ENCODE measurements at regions not wholly inside any gene's neighbourhood (a gene's known extent, or its start where the extent isn't known, plus 50 kb on each side); places are given as distances from the start of the nearest gene placed in this dataset.

- H3K36me3 ChIP-seq = no peaks in the 10 kb centered on the region
- DNase-seq = no peak
- no peak overlapping the region for H3K4me3 ChIP-seq
- H3K9me3 ChIP-seq = no peaks in the 10 kb centered on the region
- H3K27ac ChIP-seq = no peak overlapping the region
- H3K27me3 ChIP-seq = no peaks in the 10 kb centered on the region
- H3K4me1 ChIP-seq = no peaks in the 10 kb centered on the region
- TF ChIP-seq POLR2A (IDR thresholded peaks at IDR 0.05) (no peak), CTCF (IDR thresholded peaks at IDR 0.05) (no peak)
Observed at GRCh38 chr11:92775003-92775676, 194.3 kb upstream of the MTNR1B start.

- no peaks in the 10 kb centered on the region for H3K4me1 ChIP-seq
- no peaks in the 10 kb centered on the region for H3K9me3 ChIP-seq
- H3K4me3 ChIP-seq = no peak overlapping the region
- TF ChIP-seq POLR2A (IDR thresholded peaks at IDR 0.05) (no peak), CTCF (IDR thresholded peaks at IDR 0.05) (no peak)
- H3K36me3 ChIP-seq = no peaks in the 10 kb centered on the region
- H3K27ac ChIP-seq = no peak overlapping the region
- H3K27me3 ChIP-seq = no peaks in the 10 kb centered on the region
- DNase-seq = no peak
Observed at GRCh38 chr11:92776676-92777075, 192.8 kb upstream of the MTNR1B start.

GRCh38 chr11:92779746-92780145 lies 189.7 kb upstream of the MTNR1B start:
- Histone ChIP-seq H3K27me3 (no peaks in the 10 kb centered on the region), H3K27ac (no peak overlapping the region), H3K4me3 (no peak overlapping the region), H3K9me3 (no peaks in the 10 kb centered on the region), H3K4me1 (no peaks in the 10 kb centered on the region), H3K36me3 (no peaks in the 10 kb centered on the region)
- TF ChIP-seq CTCF (IDR thresholded peaks at IDR 0.05) (no peak), POLR2A (IDR thresholded peaks at IDR 0.05) (no peak)
- no peak for DNase-seq

GRCh38 chr11:92781151-92781550 lies 188.3 kb upstream of the MTNR1B start:
- Histone ChIP-seq H3K4me3 (no peak overlapping the region), H3K27me3 (no peaks in the 10 kb centered on the region), H3K9me3 (no peaks in the 10 kb centered on the region), H3K4me1 (no peaks in the 10 kb centered on the region), H3K36me3 (no peaks in the 10 kb centered on the region), H3K27ac (no peak overlapping the region)
- TF ChIP-seq CTCF (IDR thresholded peaks at IDR 0.05) (no peak), POLR2A (IDR thresholded peaks at IDR 0.05) (no peak)
- DNase-seq = no peak

- no peak for DNase-seq
- Histone ChIP-seq H3K9me3 (no peaks in the 10 kb centered on the region), H3K27ac (no peak overlapping the region), H3K4me3 (no peak overlapping the region), H3K4me1 (no peaks in the 10 kb centered on the region), H3K36me3 (no peaks in the 10 kb centered on the region), H3K27me3 (no peaks in the 10 kb centered on the region)
- no peak for TF ChIP-seq POLR2A (IDR thresholded peaks at IDR 0.05)
- TF ChIP-seq CTCF (IDR thresholded peaks at IDR 0.05) = no peak
Observed at GRCh38 chr11:92782806-92783205, 186.6 kb upstream of the MTNR1B start.

GRCh38 chr11:92784331-92784730 lies 185.1 kb upstream of the MTNR1B start:
- H3K4me3 ChIP-seq = no peak overlapping the region
- H3K27me3 ChIP-seq = no peaks in the 10 kb centered on the region
- no peaks in the 10 kb centered on the region for H3K4me1 ChIP-seq
- H3K9me3 ChIP-seq = no peaks in the 10 kb centered on the region
- TF ChIP-seq CTCF (IDR thresholded peaks at IDR 0.05) (no peak), POLR2A (IDR thresholded peaks at IDR 0.05) (no peak)
- H3K36me3 ChIP-seq = no peaks in the 10 kb centered on the region
- no peak for DNase-seq
- no peak overlapping the region for H3K27ac ChIP-seq

Measured in Peyer's patch (tissue), 4 donors.